ENCODE measurements at regions not wholly inside any gene's neighbourhood (a gene's known extent, or its start where the extent isn't known, plus 50 kb on each side); places are given as distances from the start of the nearest gene placed in this dataset.
"Not testable (repeated sequence)": the region's sequence is repeated elsewhere in the genome, so short reads cannot be mapped to it uniquely, and the experiment has no call there.

- DNase-seq: no peak
Observed at GRCh38 chr13:73661687-73662425, 472.3 kb downstream of the KLF12 start.

- no peak for DNase-seq
Observed at GRCh38 chr13:73661066-73661465, 473.1 kb downstream of the KLF12 start.

DNA sequence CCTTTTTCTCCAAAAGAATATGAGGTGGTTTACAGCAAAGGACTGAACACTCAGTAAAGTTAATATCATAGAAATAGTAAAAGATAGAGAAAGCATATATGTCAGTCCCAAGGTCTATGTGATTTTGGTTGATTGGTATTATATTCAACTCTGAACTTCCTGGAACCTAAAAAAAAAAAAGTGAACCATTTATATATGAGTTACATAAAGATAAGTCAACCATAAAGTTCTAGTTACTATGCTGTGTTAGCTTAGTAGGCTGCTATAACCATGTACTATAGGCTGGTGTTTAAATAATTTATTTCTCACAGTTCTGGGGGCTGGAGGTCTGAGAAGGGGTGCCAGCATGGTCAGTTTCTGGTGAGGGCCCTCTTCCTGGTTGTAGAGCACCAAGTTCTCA is 475.6 kb downstream of the KLF12 start:
- DNase-seq: no peak

DNA sequence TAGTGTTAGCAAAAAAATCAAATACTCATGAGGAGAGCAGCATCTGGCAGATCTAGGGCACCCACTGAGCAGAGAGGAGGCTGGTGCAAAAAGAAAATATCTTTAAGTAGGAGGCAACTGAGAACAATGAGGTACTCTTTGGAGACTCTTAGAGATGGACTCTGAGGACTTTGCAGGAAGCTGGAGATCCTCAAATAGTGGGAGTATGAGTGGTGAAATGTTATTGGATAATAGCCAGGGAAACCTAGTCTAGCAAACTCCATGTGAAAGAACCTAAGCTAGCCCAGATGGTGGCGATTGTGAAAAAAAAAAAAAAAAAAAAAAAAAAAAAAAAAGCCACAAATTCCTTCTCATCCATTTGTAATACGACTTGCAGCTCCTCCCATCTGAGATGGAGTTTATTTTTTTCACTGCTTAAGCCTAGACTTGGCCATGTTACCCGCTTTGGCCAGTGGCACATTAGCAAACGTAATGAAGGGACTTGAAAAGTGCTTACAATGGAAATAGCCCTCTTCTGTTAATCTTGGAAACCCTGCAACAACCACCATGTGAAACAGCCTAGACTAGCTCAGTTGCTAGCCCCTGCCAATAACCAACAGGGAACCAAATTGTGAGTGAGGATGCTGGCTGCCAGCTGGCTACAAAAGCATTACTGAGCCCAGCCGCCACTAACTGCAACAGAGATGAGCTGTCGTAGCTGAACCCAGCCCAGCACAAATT is 476.2 kb downstream of the KLF12 start:
- no peak for DNase-seq

DNA sequence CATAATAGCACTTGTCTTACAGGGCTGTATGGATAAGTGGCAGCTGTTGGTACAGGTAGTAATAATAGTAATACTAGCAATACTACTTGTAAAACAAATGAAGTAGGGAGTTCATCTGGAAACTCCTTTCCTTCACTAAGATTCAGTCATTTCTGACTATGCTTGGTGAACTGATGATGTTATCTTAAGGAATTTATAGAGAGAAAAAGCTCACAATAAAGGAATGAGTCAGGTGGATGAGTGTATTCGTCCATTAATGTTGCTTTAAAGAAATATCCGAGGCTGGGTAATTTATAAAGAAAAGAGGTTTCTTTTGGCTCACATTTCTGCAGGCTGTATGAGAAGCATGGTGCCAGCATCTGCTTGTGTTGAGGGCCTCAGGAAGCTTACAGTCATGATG is 477.3 kb downstream of the KLF12 start:
- no peak for DNase-seq

DNA sequence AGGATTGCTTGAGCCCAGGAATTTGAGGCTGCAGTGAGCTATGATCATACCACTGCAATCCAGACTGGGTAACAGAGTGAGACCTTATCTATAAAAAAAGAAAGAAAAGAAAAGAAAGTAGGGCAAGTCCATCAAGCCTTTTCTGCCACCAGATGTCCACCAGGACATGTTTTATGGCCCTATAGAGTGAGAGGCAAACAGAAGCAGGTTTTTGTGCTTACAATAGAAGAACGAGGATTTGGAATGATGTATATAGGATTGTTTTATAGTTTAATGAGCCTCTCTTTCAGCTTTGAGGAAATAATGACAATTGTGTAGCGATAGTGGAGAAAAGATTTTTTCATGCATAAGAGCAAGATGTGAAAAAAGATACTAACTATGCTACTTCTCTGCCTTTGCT is 480.5 kb downstream of the KLF12 start:
- DNase-seq: no peak

- no peak for DNase-seq
Observed at GRCh38 chr13:73647417-73647816, 486.8 kb downstream of the KLF12 start.

DNA sequence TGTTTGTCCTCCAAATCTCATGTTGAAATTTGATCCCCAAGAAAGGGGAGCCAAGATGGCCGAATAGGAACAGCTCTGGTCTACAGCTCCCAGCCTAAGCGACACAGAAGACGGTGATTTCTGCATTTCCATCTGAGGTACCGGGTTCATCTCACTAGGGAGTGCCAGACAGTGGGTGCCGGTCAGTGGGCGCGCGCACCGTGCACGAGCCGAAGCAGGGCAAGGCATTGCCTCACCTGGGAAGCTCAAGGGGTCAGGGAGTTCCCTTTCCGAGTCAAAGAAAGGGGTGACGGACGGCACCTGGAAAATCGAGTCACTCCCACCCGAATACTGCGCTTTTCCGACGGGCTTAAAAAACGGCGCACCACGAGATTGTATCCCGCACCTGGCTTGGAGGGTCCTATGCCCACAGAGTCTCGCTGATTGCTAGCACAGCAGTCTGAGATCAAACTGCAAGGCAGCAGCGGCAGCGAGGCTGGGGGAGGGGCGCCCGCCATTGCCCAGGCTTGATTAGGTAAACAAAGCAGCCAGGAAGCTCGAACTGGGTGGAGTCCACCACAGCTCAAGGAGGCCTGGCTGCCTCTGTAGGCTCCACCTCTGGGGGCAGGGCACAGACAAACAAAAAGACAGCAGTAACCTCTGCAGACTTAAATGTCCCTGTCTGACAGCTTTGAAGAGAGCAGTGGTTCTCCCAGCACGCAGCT is 493.6 kb downstream of the KLF12 start:
- not testable (repeated sequence) for DNase-seq

- DNase-seq: no peak
Observed at GRCh38 chr13:73635166-73635787, 498.9 kb downstream of the KLF12 start.

GRCh38 chr13:73633817-73634460 is 500.3 kb downstream of the KLF12 start:
- no peak for DNase-seq

DNA sequence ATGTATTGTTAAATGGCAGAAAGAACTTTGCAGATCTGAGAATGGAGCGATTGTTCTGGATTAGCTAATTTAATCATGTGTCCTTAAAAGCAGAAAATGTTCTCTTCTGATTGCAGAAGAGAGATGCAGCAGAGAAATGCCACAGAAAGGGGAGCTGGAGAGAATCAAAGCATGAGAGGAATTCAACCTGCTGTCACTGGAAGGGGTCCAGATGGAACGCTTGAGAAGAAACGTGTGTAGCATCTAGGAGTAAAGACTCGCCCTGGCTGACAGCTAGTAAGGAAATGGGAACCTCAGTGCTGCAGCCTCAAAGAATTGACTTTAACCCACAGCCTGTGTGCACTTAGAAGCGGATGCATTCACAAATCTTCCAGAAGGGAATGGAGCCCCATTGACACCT is 502.8 kb downstream of the KLF12 start:
- no peak for DNase-seq

DNA sequence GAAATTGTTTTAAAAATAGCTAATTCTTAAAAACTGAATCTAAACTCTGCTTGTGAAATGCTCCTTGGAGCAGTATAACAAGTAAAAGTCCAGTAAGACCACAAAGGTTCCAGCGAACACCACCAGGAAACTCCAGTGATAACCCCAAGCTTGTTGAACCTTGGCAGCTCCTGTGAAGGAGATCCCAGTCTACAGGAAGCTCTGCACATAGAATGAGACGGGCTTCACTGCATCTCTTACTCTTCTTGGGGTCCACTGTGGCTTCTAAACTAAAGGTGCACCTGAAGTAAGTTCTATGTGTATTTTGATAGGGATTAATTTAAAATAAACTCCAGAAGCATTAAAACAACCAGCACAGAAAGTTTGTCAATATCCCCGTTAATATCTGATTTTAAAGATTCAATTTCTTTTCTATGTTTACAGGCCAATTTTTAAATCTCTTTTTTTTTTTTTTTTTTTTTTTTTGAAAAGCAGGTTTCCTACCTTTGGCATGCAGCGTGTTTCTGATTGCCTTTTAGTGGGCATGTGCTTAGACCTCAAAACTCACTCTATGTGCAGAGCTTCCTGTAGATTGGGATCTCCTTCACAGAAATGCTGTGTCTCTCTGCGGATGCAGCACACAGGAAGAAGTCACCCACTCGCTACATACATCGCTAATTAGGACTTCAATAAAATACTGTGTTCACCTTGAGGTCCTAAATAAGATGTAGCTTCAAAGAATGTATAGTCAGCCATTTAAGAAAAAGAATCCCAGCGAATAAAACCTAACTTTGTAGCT is 508.5 kb downstream of the KLF12 start:
- DNase-seq: peak in 2 of 5 donors; percentile 11 to 86

DNA sequence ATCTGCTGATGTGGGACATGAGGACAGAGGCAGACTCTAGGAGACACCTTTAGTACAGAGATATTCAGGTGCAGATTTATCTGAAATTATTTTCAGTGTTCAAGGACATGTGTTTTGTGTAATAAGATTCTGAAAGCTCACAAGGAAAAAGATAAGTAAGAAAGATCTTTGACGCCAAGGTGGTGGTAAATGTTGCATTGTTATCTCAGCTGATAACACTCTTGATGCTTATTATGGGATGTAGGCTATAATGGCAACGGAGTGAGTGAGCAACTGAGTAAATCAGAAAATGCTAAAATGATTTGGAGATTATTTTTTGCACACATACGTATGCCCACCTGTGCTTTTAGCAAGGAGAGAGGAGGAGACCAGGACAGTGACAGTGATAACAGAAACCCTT is 510.9 kb downstream of the KLF12 start:
- DNase-seq: no peak

GRCh38 chr13:73622381-73622780 is 511.8 kb downstream of the KLF12 start:
- DNase-seq: peak in 1 of 5 donors; percentile 10

- no peak for DNase-seq
Observed at GRCh38 chr13:73618275-73618865, 515.8 kb downstream of the KLF12 start.

- DNase-seq: no peak
Observed at GRCh38 chr13:73616861-73617260, 517.3 kb downstream of the KLF12 start.

- peak in 1 of 5 donors; percentile 47 for DNase-seq
Observed at GRCh38 chr13:73610799-73611592, 523.2 kb downstream of the KLF12 start.

DNA sequence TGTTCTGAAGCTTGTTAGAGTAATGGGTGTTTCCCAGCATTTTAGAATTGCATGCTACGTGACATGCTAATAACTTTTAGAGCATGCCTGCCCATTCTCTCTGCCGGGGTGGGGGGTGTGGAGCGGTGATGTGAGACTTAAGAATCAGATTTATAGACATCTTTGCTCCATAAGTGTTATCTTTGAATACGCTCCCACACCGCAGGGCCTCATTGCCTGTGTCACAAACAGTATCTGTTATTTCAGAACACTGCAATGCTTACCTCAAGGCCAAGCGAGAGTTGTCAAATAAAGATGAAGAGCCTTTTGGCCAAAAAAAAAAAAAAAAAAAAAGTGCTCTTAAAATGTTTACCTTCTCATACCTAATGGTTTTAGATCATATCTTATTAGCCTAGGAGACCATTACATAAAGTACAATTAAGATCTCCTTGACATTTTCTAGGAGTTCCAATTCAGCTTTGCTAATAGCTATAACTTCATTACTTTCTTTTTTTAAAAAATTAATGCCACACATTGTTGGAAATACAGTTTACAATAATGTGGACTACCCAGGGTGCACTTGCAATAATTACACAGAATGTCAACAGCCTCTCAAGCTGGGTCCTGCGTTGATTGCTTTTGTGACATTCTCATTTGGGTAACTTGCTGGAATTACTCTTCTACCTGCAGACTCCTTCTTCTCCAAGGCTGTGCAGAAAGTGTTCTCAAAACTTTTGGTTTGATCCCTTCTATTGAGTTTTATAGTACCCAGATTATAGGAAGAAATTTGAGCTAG is 525.3 kb downstream of the KLF12 start:
- DNase-seq: no peak

GRCh38 chr13:73608157-73608516 is 526.1 kb downstream of the KLF12 start:
- DNase-seq: no peak
